Stimulated activated naive CD8-positive, alpha-beta T cell treated with anti-CD3 and anti-CD28 coated beads, Interleukin-15, Interleukin-2, amounts not matched to agents 100 ng/mL and 50 ng/mL, for 24 hours (primary cell): ENCODE measurements at regions not wholly inside any gene's neighbourhood (a gene's known extent, or its start where the extent isn't known, plus 50 kb on each side); places are given as distances from the start of the nearest gene placed in this dataset.
"Not testable (repeated sequence)": the region's sequence is repeated elsewhere in the genome, so short reads cannot be mapped to it uniquely, and the experiment has no call there.

Experiments used
- H3K27ac Mint-ChIP-seq: one replicate; pipeline ENCODE4 v1.8.0; 2021; ENCODE audit warnings: mild to moderate bottlenecking, mixed read lengths
- H3K27me3 Mint-ChIP-seq: one replicate; pipeline ENCODE4 v1.8.0; 2021; ENCODE audit warnings: mixed read lengths
- H3K36me3 Mint-ChIP-seq: one replicate; pipeline ENCODE4 v1.8.0; 2021; ENCODE audit warnings: low read depth, mixed read lengths
- H3K4me1 Mint-ChIP-seq: one replicate; pipeline ENCODE4 v1.8.0; 2021; ENCODE audit warnings: low read depth, mixed read lengths
- H3K4me3 Mint-ChIP-seq: one replicate; pipeline ENCODE4 v1.8.0; 2021; ENCODE audit warnings: mild to moderate bottlenecking, mixed read lengths
- H3K9me3 Mint-ChIP-seq: one replicate; pipeline ENCODE4 v1.8.0; 2021; ENCODE audit warnings: mixed read lengths

- Mint-ChIP-seq H3K27me3 (no peaks in the 10 kb centered on the region), H3K9me3 (peaks cover 20% of the 10 kb centered on the region), H3K4me3 (no peak overlapping the region), H3K4me1 (no peaks in the 10 kb centered on the region), H3K27ac (no peak overlapping the region), H3K36me3 (no peaks in the 10 kb centered on the region)
Observed at GRCh38 chr14:44453433-44454171, 53.5 kb downstream of the FSCB start.

DNA sequence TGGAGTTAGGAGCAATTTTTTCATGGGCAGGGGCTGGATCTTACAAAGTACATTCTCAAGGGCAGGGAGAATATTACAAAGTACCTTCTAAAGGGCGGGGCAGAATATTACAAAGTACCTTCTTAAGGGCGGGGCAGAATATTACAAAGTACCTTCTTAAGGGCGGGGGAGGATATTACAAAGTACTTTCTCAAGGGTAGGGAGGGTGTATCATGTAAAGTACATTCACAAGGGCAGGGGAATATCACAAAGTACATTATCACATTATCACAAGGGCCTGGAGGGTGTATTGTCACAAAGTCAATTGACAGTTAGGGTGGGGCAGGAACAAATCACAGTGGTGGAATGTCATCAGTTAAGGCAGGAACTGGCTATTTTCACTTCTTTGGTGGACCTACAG lies 56.9 kb downstream of the FSCB start:
- H3K36me3 Mint-ChIP-seq, H3K27ac Mint-ChIP-seq, H3K4me3 Mint-ChIP-seq, H3K4me1 Mint-ChIP-seq, H3K27me3 Mint-ChIP-seq: not testable (repeated sequence)
- peaks cover 14% of the 10 kb centered on the region for H3K9me3 Mint-ChIP-seq

- Mint-ChIP-seq H3K36me3 (no peaks in the 10 kb centered on the region), H3K4me3 (no peak overlapping the region), H3K9me3 (peaks cover 12% of the 10 kb centered on the region), H3K27ac (no peak overlapping the region), H3K27me3 (no peaks in the 10 kb centered on the region), H3K4me1 (no peaks in the 10 kb centered on the region)
Observed at GRCh38 chr14:44449680-44450079, 57.4 kb downstream of the FSCB start.

GRCh38 chr14:44448951-44449358 lies 58.1 kb downstream of the FSCB start:
- no peaks in the 10 kb centered on the region for H3K36me3 Mint-ChIP-seq
- H3K4me1 Mint-ChIP-seq = no peaks in the 10 kb centered on the region
- H3K9me3 Mint-ChIP-seq = peaks cover 12% of the 10 kb centered on the region
- no peak overlapping the region for H3K4me3 Mint-ChIP-seq
- H3K27ac Mint-ChIP-seq = no peak overlapping the region
- no peaks in the 10 kb centered on the region for H3K27me3 Mint-ChIP-seq

GRCh38 chr14:44446965-44447364 lies 60.1 kb downstream of the FSCB start:
- Mint-ChIP-seq H3K36me3 (no peaks in the 10 kb centered on the region), H3K27me3 (no peaks in the 10 kb centered on the region), H3K27ac (no peak overlapping the region), H3K4me1 (no peaks in the 10 kb centered on the region), H3K4me3 (no peak overlapping the region), H3K9me3 (peaks cover 3% of the 10 kb centered on the region)

DNA sequence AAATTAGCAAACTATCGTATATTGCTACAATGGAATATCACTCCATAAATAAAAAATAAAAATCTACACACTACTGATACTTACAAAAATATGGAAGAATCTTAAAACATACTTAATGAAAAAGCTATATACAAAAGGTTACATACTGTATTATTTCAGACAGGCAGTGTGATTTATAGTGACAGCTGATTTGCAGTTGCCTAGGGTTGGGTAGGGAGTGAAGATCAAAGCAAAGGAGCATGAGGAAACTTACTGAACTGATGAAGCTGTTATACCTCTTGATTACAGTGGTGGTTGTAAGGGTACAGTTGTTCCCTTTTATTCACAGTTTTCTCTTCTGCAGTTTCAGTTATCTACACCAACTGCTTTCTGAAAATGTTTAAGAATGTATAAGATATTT lies 62.6 kb downstream of the FSCB start:
- H3K4me3 Mint-ChIP-seq = no peak overlapping the region
- H3K27ac Mint-ChIP-seq = no peak overlapping the region
- no peaks in the 10 kb centered on the region for H3K27me3 Mint-ChIP-seq
- H3K9me3 Mint-ChIP-seq = peaks cover 7% of the 10 kb centered on the region
- no peaks in the 10 kb centered on the region for H3K36me3 Mint-ChIP-seq
- no peaks in the 10 kb centered on the region for H3K4me1 Mint-ChIP-seq

GRCh38 chr14:44438936-44439335 lies 68.1 kb downstream of the FSCB start:
- Mint-ChIP-seq H3K27ac (no peak overlapping the region), H3K27me3 (no peaks in the 10 kb centered on the region), H3K4me1 (no peaks in the 10 kb centered on the region), H3K4me3 (no peak overlapping the region), H3K36me3 (no peaks in the 10 kb centered on the region), H3K9me3 (peaks cover 4% of the 10 kb centered on the region)

GRCh38 chr14:44438221-44438620 lies 68.9 kb downstream of the FSCB start:
- Mint-ChIP-seq H3K27me3 (no peaks in the 10 kb centered on the region), H3K36me3 (no peaks in the 10 kb centered on the region)

GRCh38 chr14:44436458-44436857 lies 70.6 kb downstream of the FSCB start:
- H3K36me3 Mint-ChIP-seq = no peaks in the 10 kb centered on the region
- no peaks in the 10 kb centered on the region for H3K27me3 Mint-ChIP-seq
- no peak overlapping the region for H3K27ac Mint-ChIP-seq
- H3K4me3 Mint-ChIP-seq = no peak overlapping the region
- no peaks in the 10 kb centered on the region for H3K4me1 Mint-ChIP-seq
- peaks cover 4% of the 10 kb centered on the region for H3K9me3 Mint-ChIP-seq

More at GRCh38 chr14:44438221-44438620, 68.9 kb downstream of the FSCB start:
- H3K4me3 Mint-ChIP-seq = no peak overlapping the region
- H3K9me3 Mint-ChIP-seq = peaks cover 4% of the 10 kb centered on the region
- H3K27ac Mint-ChIP-seq = no peak overlapping the region
- no peaks in the 10 kb centered on the region for H3K4me1 Mint-ChIP-seq

DNA sequence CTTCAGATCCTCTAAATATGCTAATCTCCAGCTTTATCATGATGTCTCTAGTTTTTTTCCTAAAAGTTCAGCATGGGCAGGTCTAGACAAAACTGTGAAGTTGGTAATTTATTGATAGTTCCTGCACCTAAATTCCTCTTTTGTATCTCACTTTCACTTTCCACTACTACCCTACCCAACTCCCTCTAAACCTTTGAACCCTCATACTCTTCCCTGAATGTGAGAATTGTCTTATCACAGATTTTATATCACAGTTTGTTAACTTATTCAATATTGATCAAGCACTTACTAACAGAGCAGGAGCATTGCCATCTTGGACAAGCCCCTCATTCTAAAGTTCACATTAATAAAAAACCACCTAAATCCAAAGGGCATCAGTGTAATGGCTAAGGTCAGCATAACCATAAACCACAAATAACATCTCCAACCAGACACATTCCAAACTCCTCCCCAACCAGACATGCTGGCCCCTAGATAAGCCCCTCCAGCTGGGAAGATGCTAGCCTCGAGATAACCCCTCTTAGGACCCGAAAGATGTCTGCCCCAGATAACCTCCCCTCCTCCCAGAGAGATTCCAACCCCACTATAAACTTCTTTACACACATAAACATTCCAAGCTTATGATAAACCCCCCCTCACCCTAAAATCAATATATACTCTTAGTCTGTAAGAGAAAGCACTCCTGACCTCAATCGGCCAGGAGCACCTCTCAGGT lies 78.7 kb downstream of the FSCB start:
- H3K27me3 Mint-ChIP-seq = no peaks in the 10 kb centered on the region
- peaks cover 5% of the 10 kb centered on the region for H3K9me3 Mint-ChIP-seq
- no peak overlapping the region for H3K4me3 Mint-ChIP-seq
- no peak overlapping the region for H3K27ac Mint-ChIP-seq
- H3K36me3 Mint-ChIP-seq = no peaks in the 10 kb centered on the region
- H3K4me1 Mint-ChIP-seq = no peaks in the 10 kb centered on the region

GRCh38 chr14:44422699-44423098 lies 84.4 kb downstream of the FSCB start:
- Mint-ChIP-seq H3K4me3 (no peak overlapping the region), H3K4me1 (no peaks in the 10 kb centered on the region), H3K9me3 (peaks cover 11% of the 10 kb centered on the region), H3K27ac (no peak overlapping the region), H3K36me3 (no peaks in the 10 kb centered on the region), H3K27me3 (no peaks in the 10 kb centered on the region)

GRCh38 chr14:44420226-44420625 lies 86.9 kb downstream of the FSCB start:
- no peak overlapping the region for H3K27ac Mint-ChIP-seq
- peaks cover 19% of the 10 kb centered on the region for H3K9me3 Mint-ChIP-seq
- no peaks in the 10 kb centered on the region for H3K36me3 Mint-ChIP-seq
- H3K4me3 Mint-ChIP-seq = no peak overlapping the region
- H3K27me3 Mint-ChIP-seq = no peaks in the 10 kb centered on the region
- H3K4me1 Mint-ChIP-seq = no peaks in the 10 kb centered on the region

GRCh38 chr14:44418856-44419255 lies 88.2 kb downstream of the FSCB start:
- H3K4me1 Mint-ChIP-seq = no peaks in the 10 kb centered on the region
- no peaks in the 10 kb centered on the region for H3K27me3 Mint-ChIP-seq
- H3K4me3 Mint-ChIP-seq = no peak overlapping the region
- H3K9me3 Mint-ChIP-seq = peaks cover 20% of the 10 kb centered on the region
- no peaks in the 10 kb centered on the region for H3K36me3 Mint-ChIP-seq
- no peak overlapping the region for H3K27ac Mint-ChIP-seq

DNA sequence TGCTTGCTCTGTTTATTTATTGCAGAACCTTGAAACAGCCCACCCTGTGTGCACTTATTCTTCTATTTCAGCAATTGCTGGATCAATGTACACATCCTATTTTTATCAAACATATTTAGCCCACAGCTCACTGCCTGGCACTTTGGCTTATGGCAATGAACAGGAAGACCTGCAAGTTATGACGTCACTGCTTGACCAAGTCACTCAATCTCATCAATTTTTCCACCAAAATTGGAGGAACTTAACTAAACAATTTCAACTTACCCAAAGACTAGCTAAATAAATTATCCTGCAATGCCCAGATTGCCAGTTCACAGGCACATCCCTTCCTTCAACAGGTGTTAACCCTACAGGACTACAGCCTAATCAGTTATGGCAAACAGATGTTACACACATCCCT lies 89.3 kb downstream of the FSCB start:
- Mint-ChIP-seq H3K4me1 (no peaks in the 10 kb centered on the region), H3K4me3 (no peak overlapping the region), H3K9me3 (peaks cover 20% of the 10 kb centered on the region), H3K36me3 (no peaks in the 10 kb centered on the region), H3K27ac (no peak overlapping the region), H3K27me3 (no peaks in the 10 kb centered on the region)

GRCh38 chr14:44414646-44415045 lies 92.4 kb downstream of the FSCB start:
- Mint-ChIP-seq H3K9me3 (peaks cover 23% of the 10 kb centered on the region), H3K27ac (no peak overlapping the region), H3K4me3 (no peak overlapping the region), H3K36me3 (no peaks in the 10 kb centered on the region), H3K4me1 (no peaks in the 10 kb centered on the region), H3K27me3 (no peaks in the 10 kb centered on the region)
